CD14-positive monocyte (primary cell): ENCODE measurements at regions not wholly inside any gene's neighbourhood (a gene's known extent, or its start where the extent isn't known, plus 50 kb on each side); places are given as distances from the start of the nearest gene placed in this dataset.

Experiments used
- DNase-seq, 3 donors: peaks; one replicate each; pipeline ENCODE4 v3.0.0-alpha.2; 2011 to 2022
- H2AFZ ChIP-seq: 2 replicates; pipeline ENCODE4 v1.6.0; 2012; ENCODE audit warnings: mild to moderate bottlenecking, low read depth, low read length, inconsistent platforms; ENCODE audit not compliant: insufficient read depth, poor library complexity, severe bottlenecking
- H3K27ac ChIP-seq, 2 donors: 1 replicate in 1 of 2; 2 replicates in 1 of 2; pipeline ENCODE4 v1.5.1; 2012 to 2013; ENCODE audit warnings: low read length in 2 of 2, control low read depth in 1 of 2, inconsistent platforms in 1 of 2, low read depth in 1 of 2, mild to moderate bottlenecking in 1 of 2
- H3K27me3 ChIP-seq, 2 donors: one replicate each; pipeline versions ENCODE4 v1.6.0 to v1.6.1; 2011 to 2013; ENCODE audit warnings: low read length in 2 of 2; ENCODE audit not compliant: control insufficient read depth in 2 of 2, insufficient read depth in 2 of 2
- H3K36me3 ChIP-seq, 2 donors: replicated peaks in 1 of 2; 1 replicate in 1 of 2; 2 replicates in 1 of 2; pipeline versions ENCODE4 v1.5.1 to v1.6.1; 2012 to 2013; ENCODE audit warnings: low read length in 2 of 2, control low read depth in 1 of 2, inconsistent platforms in 1 of 2, mild to moderate bottlenecking in 1 of 2; ENCODE audit not compliant: insufficient read depth in 2 of 2, control insufficient read depth in 1 of 2
- H3K4me1 ChIP-seq, 2 donors: 1 replicate in 1 of 2; 2 replicates in 1 of 2; pipeline versions ENCODE4 v1.5.1 to v1.6.1; 2012 to 2013; ENCODE audit warnings: low read length in 2 of 2, control low read depth in 1 of 2, inconsistent platforms in 1 of 2, mild to moderate bottlenecking in 1 of 2, moderate library complexity in 1 of 2; ENCODE audit not compliant: insufficient read depth in 2 of 2, control insufficient read depth in 1 of 2
- H3K4me2 ChIP-seq: replicated peaks from 2 replicates; pipeline ENCODE3; 2012; ENCODE audit warnings: low read length, moderate library complexity, mild to moderate bottlenecking; ENCODE audit not compliant: poor library complexity, severe bottlenecking; ENCODE audit errors: extremely low read depth
- H3K4me3 ChIP-seq, 3 experiments: fragments of 200-600 bp in 1 of 3; sonication (generic) in 1 of 3; replicated peaks in 1 of 3; 1 replicate in 2 of 3; 2 replicates in 1 of 3; pipeline ENCODE4 v1.5.1; 2011 to 2013; ENCODE audit warnings: low read length in 3 of 3, mild to moderate bottlenecking in 3 of 3, control low read depth in 2 of 3, low read depth in 2 of 3, inconsistent platforms in 1 of 3, moderate library complexity in 1 of 3
- H3K79me2 ChIP-seq: 2 replicates; pipeline ENCODE4 v1.6.0; 2012; ENCODE audit warnings: mild to moderate bottlenecking, control low read depth, inconsistent platforms, low read length, moderate library complexity; ENCODE audit not compliant: insufficient read depth
- H3K9ac ChIP-seq: 2 replicates; pipeline ENCODE4 v1.6.0; 2017; ENCODE audit warnings: low read length, mild to moderate bottlenecking; ENCODE audit not compliant: insufficient read depth, poor library complexity, severe bottlenecking
- H3K9me3 ChIP-seq, 2 donors: replicated peaks in 1 of 2; 1 replicate in 1 of 2; 2 replicates in 1 of 2; pipeline versions ENCODE4 v1.5.1 to v1.6.1; 2012 to 2013; ENCODE audit warnings: low read length in 2 of 2, control low read depth in 1 of 2; ENCODE audit not compliant: control insufficient read depth in 1 of 2, insufficient read depth in 1 of 2
- H4K20me1 ChIP-seq: 2 replicates; pipeline ENCODE4 v1.6.0; 2012; ENCODE audit warnings: mild to moderate bottlenecking, low read length, control low read depth, moderate library complexity; ENCODE audit not compliant: insufficient read depth
- H3K27ac Mint-ChIP-seq, 7 donors: one replicate each; pipeline ENCODE4 v1.8.0; 2020; ENCODE audit warnings: mild to moderate bottlenecking in 7 of 7, mixed read lengths in 7 of 7, moderate library complexity in 6 of 7, inconsistent platforms in 2 of 7
- H3K27me3 Mint-ChIP-seq, 3 donors: one replicate each; pipeline ENCODE4 v1.8.0; 2021 to 2022; ENCODE audit warnings: low read depth in 3 of 3, mild to moderate bottlenecking in 3 of 3, mixed read lengths in 3 of 3, moderate library complexity in 3 of 3, inconsistent platforms in 1 of 3
- H3K36me3 Mint-ChIP-seq, 2 donors: one replicate each; pipeline ENCODE4 v1.8.0; 2020; ENCODE audit warnings: mixed read lengths in 2 of 2, inconsistent platforms in 1 of 2, mild to moderate bottlenecking in 1 of 2
- H3K4me1 Mint-ChIP-seq: one replicate; pipeline ENCODE4 v1.8.0; 2020; ENCODE audit warnings: mild to moderate bottlenecking, mixed read lengths
- H3K4me3 Mint-ChIP-seq, 2 donors: one replicate each; pipeline ENCODE4 v1.8.0; 2020; ENCODE audit warnings: mild to moderate bottlenecking in 2 of 2, mixed read lengths in 2 of 2, moderate library complexity in 1 of 2
- H3K9me3 Mint-ChIP-seq, 7 donors: one replicate each; pipeline ENCODE4 v1.8.0; 2020 to 2022; ENCODE audit warnings: mixed read lengths in 7 of 7, mild to moderate bottlenecking in 6 of 7, moderate library complexity in 6 of 7, inconsistent platforms in 2 of 7
- WGBS: methylation state at CpG from one replicate; pipeline ENCODE4 v1.1.5; 2013; ENCODE audit warnings: missing lambda C conversion rate; ENCODE audit not compliant: insufficient coverage; 5-methylcytosine and 5-hydroxymethylcytosine counted together
- intact Hi-C, 2 donors: fragments of 100-400 bp; cut with micrococcal nuclease; formaldehyde crosslinking; loops; one replicate each; pipeline versions ENCODE4 v1.15.0 to v1.15.1; 2023
- TF ChIP-seq, protein P1 (sequence below): fragments of 200-600 bp; IDR thresholded peaks from one replicate; pipeline ENCODE4 v1.8.0; 2022; ENCODE audit warnings: antibody characterized with exemption, mild to moderate bottlenecking

DNA sequence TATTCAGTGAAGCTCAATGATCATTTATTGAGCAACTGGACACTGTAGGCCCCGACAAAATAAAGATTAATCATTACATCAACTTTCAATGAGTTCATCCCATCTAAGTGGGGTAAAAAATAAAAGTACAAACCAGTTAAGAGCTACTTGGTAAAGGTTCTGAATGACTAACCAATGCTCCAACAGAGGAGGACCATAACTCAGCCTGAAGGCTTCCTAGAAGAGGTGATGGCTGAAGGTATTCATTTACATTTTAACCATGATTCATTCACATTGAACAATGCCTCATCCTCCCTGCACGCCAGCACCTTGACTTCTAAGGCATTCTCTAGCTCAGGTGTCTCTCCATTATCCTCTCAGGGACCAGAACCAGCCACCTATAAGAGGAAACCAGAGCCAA is 201.4 kb downstream of the ZNF462 start:
- H3K36me3 Mint-ChIP-seq, result no peaks in the 10 kb centered on the region
- Histone ChIP-seq H2AFZ (no peak overlapping the region), H3K4me3 (no peak overlapping the region), H3K9ac (no peak overlapping the region), H3K27me3 (no peaks in the 10 kb centered on the region), H3K4me1 (peaks cover 9 to 12% of the 10 kb centered on the region in 2 donors), H3K9me3 (no peaks in the 10 kb centered on the region), H3K36me3 (no peaks in the 10 kb centered on the region), H3K4me2 (no peak overlapping the region), H3K79me2 (no peaks in the 10 kb centered on the region), H3K27ac (no peak overlapping the region), H4K20me1 (no peaks in the 10 kb centered on the region)
- TF ChIP-seq, protein P1, sequence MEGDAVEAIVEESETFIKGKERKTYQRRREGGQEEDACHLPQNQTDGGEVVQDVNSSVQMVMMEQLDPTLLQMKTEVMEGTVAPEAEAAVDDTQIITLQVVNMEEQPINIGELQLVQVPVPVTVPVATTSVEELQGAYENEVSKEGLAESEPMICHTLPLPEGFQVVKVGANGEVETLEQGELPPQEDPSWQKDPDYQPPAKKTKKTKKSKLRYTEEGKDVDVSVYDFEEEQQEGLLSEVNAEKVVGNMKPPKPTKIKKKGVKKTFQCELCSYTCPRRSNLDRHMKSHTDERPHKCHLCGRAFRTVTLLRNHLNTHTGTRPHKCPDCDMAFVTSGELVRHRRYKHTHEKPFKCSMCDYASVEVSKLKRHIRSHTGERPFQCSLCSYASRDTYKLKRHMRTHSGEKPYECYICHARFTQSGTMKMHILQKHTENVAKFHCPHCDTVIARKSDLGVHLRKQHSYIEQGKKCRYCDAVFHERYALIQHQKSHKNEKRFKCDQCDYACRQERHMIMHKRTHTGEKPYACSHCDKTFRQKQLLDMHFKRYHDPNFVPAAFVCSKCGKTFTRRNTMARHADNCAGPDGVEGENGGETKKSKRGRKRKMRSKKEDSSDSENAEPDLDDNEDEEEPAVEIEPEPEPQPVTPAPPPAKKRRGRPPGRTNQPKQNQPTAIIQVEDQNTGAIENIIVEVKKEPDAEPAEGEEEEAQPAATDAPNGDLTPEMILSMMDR, result no peak
- no peak overlapping the region for H3K4me3 Mint-ChIP-seq
- H3K9me3 Mint-ChIP-seq, result peaks cover 0 to 6% (median 2%) of the 10 kb centered on the region in 7 donors
- H3K27ac Mint-ChIP-seq, result no peak overlapping the region
- WGBS, result 100% methylated on average over 1 of the region's 2 CpGs
- peaks cover 12% of the 10 kb centered on the region for H3K4me1 Mint-ChIP-seq
- DNase-seq, result no peak
- intact Hi-C loops, result no loop called here
- peaks cover 0 to 3% (median 0%) of the 10 kb centered on the region in 3 donors for H3K27me3 Mint-ChIP-seq

DNA sequence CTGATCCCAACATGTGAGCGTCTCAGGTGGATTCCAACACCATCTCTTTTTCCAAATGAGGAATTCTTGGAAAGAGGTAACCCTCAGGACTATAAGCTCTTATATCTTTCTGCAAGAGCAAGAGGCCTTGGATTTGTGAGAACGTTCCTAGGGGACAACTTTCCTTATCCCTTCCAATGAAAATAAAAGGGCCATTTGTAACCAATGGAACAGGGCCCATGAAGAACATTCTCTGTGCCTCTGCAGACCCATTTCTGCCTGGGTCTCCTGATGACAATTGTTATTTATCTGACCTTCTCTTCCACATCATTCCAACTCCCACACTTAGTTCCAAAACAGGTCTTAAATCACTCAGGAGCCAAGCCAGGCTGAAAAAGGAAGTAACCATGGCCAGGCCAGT is 202.6 kb downstream of the ZNF462 start:
- H2AFZ ChIP-seq, result no peak overlapping the region
- H3K27me3 ChIP-seq, result no peaks in the 10 kb centered on the region
- Mint-ChIP-seq H3K4me3 (no peak overlapping the region), H3K27ac (no peak overlapping the region), H3K9me3 (peaks cover 0 to 7% (median 2%) of the 10 kb centered on the region in 7 donors), H3K27me3 (peaks cover 0 to 3% (median 0%) of the 10 kb centered on the region in 3 donors), H3K36me3 (no peaks in the 10 kb centered on the region), H3K4me1 (peaks cover 2% of the 10 kb centered on the region)
- no peak for DNase-seq
- H3K4me3 ChIP-seq, result no peak overlapping the region
- no peaks in the 10 kb centered on the region for H3K79me2 ChIP-seq
- TF ChIP-seq, protein P1, result no peak
- H3K9ac ChIP-seq, result no peak overlapping the region
- no peak overlapping the region for H3K27ac ChIP-seq
- intact Hi-C loops, result no loop called here
- WGBS, result 86% methylated on average over 1 of the region's 2 CpGs
- H3K36me3 ChIP-seq, result no peaks in the 10 kb centered on the region
- no peak overlapping the region for H3K4me2 ChIP-seq
- peaks cover 2 to 3% of the 10 kb centered on the region in 2 donors for H3K4me1 ChIP-seq
- H4K20me1 ChIP-seq, result no peaks in the 10 kb centered on the region
- no peaks in the 10 kb centered on the region for H3K9me3 ChIP-seq
